T-helper 1 cell treated with Interleukin-12 subunit alpha and Interleukin-12 subunit beta and Interleukin-4 antibody, amounts not matched to agents 30 μg/mL and 1 μg/mL, for 36 hours (primary cell): ENCODE measurements at regions not wholly inside any gene's neighbourhood (a gene's known extent, or its start where the extent isn't known, plus 50 kb on each side); places are given as distances from the start of the nearest gene placed in this dataset.
"Not testable (repeated sequence)": the region's sequence is repeated elsewhere in the genome, so short reads cannot be mapped to it uniquely, and the experiment has no call there.

Experiments
- H3K27ac Mint-ChIP-seq: one replicate; pipeline ENCODE4 v1.8.0; 2021; ENCODE audit warnings: mild to moderate bottlenecking, mixed read lengths
- H3K27me3 Mint-ChIP-seq: one replicate; pipeline ENCODE4 v1.8.0; 2021; ENCODE audit warnings: low read depth, mixed read lengths
- H3K36me3 Mint-ChIP-seq: one replicate; pipeline ENCODE4 v1.8.0; 2021; ENCODE audit warnings: low read depth, mixed read lengths
- H3K4me1 Mint-ChIP-seq: one replicate; pipeline ENCODE4 v1.8.0; 2021; ENCODE audit warnings: low read depth, mixed read lengths
- H3K4me3 Mint-ChIP-seq: one replicate; pipeline ENCODE4 v1.8.0; 2021; ENCODE audit warnings: mild to moderate bottlenecking, moderate library complexity, mixed read lengths
- H3K9me3 Mint-ChIP-seq: one replicate; pipeline ENCODE4 v1.8.0; 2021; ENCODE audit warnings: mixed read lengths

DNA sequence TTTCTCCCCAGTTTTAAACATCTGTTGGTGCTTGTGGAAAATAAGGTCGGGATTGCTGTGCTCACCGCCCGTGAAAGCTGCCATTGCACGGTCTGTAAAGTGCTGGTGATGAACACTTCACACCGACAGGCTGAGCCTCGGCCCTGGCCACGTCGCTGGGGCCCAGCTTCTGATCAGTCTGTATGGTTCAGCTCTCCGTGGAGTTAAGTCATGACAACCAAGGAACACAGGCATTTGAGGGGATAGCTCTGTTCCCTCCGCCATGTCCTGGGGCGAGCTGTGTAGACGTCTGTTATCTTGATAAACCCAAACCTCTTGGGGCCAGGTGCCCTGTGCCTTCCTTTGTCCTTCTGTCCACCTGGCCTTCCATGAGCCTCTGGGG, 110.6 kb downstream of the METRNL start:
- peaks cover 3% of the 10 kb centered on the region for H3K9me3 Mint-ChIP-seq
- no peak overlapping the region for H3K27ac Mint-ChIP-seq
- peaks cover 4% of the 10 kb centered on the region for H3K27me3 Mint-ChIP-seq
- H3K36me3 Mint-ChIP-seq: no peaks in the 10 kb centered on the region
- no peak overlapping the region for H3K4me3 Mint-ChIP-seq
- H3K4me1 Mint-ChIP-seq: peaks cover 12% of the 10 kb centered on the region

DNA sequence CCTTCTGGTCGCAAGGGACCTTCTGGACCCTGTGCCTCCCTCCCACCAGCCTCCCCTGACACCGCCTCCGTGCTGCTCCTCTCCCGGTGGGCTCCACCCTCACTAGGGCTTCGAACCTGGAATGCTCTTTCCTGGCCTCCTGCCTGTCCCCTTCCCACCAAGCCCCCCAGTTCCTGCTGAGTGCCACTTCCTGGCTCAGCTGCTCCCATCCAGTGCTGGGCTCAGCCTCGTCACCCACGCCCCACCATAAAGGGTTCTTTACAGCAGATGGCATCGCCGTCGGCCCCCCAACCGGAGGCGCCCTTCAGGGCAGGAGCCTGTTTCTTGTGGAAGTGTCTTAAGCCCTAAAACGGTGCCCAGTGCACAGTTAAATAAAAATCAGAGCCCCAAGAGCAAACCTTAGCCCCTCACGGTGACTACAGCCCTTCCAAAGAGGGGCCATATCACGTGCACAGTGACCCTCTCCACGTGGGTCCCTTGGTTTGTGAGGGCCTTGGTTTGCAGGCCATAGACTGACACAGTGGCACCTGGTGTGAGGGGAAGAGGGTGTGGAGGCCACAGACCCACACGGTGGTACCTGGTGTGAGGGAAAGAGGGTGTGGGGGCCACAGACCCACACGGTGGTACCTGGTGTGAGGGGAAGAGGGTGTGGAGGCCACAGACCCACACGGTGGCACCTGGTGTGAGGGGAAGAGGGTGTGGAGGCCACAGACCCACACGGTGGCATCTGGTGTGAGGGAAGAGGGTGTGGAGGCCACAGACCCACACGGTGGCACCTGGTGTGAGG, 111.4 kb downstream of the METRNL start:
- Mint-ChIP-seq H3K36me3 (no peaks in the 10 kb centered on the region), H3K27me3 (no peaks in the 10 kb centered on the region), H3K9me3 (peaks cover 3% of the 10 kb centered on the region), H3K4me3 (no peak overlapping the region), H3K4me1 (peaks cover 12% of the 10 kb centered on the region), H3K27ac (no peak overlapping the region)

DNA sequence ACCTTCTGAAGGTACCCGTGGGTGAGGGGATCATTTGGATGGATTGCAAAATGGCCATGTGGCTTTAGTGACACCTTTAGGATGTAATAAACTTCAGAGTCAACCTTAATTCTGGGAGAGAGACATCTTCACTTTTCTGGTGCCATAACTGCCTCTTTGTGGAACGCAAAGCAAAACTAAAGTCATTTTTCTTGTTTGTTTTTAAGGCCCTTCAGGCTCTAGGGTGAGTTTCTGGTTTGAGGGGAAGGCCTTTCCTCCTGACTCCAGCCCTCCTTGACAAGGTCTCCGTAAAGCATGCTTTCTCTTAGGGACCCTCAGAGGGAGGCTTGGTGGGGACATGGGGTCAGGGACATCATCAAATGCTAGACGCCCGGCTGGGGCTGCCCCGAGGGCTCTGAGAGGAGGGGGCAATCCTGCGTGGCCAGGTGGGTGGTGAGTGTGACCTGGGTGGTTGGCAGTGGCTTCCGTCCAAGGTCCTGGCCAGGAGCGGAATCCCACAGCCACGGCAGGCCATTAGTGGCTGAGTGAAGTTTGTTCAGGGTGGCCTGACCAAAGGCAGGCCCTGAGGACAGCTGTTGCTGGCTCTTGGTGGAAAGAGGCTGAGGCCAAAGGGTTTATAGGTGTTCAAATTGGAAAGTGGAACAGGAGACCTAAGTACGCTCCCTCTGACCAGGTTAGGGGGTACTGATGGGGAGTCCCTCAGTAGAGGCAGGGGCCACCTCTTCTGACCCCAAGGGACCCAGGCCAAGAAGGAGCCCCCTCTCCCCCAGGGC, 112.2 kb downstream of the METRNL start:
- Mint-ChIP-seq H3K9me3 (peaks cover 3% of the 10 kb centered on the region), H3K4me3 (no peak overlapping the region)

DNA sequence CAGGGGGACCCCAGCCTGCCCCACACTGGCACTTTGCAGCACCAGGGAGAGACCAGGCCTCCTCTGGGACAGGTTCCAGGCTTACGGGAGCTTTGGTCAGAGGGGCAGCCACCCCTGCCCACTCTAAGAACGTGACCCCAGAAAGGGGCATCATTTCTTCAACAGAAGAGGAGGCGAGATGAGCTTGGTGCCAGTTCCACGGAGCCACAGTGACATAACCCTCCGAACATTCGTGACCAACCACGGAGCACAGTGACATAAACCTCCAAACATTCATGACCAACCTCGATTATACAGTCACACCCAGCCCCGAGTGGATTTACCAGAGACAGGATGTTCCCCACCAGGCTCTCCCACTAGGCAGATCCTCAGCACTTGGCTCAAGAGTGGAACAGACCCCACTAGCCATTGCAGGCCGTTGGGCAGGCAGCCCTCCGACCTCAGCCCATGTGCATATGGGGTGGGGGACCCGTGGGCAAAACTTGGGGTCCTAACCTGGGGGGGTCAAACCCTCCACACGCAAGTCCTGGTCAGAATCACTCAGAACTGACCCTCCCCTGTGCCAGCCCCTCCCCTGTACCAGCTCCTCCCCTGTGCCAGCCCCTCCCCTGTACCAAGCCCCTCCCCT, 112.9 kb downstream of the METRNL start:
- no peak overlapping the region for H3K27ac Mint-ChIP-seq
- no peaks in the 10 kb centered on the region for H3K36me3 Mint-ChIP-seq
- H3K4me1 Mint-ChIP-seq: peaks cover 12% of the 10 kb centered on the region
- peaks cover 3% of the 10 kb centered on the region for H3K9me3 Mint-ChIP-seq
- no peak overlapping the region for H3K4me3 Mint-ChIP-seq
- no peaks in the 10 kb centered on the region for H3K27me3 Mint-ChIP-seq

More for the DNA sequence above, 112.2 kb downstream of the METRNL start:
- H3K4me1 Mint-ChIP-seq: peaks cover 12% of the 10 kb centered on the region
- no peaks in the 10 kb centered on the region for H3K36me3 Mint-ChIP-seq
- H3K27me3 Mint-ChIP-seq: no peaks in the 10 kb centered on the region
- H3K27ac Mint-ChIP-seq: no peak overlapping the region

DNA sequence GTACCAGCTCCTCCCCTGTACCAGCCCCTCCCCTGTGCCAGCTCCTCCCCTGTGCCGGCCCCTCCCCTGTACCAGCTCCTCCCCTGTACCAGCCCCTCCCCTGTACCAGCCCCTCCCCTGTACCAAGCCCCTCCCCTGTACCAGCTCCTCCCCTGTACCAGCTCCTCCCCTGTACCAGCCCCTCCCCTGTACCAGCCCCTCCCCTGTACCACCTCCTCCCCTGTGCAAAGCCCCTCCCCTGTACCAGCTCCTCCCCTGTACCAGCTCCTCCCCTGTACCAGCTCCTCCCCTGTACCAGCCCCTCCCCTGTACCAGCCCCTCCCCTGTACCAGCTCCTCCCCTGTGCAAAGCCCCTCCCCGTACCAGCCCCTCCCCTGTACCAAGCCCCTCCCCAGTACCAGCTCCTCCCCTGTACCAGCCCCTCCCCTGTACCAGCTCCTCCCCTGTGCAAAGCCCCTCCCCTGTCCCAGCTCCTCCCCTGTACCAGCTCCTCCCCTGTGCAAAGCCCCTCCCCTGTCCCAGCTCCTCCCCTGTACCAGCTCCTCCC, 113.5 kb downstream of the METRNL start:
- peaks cover 11% of the 10 kb centered on the region for H3K4me1 Mint-ChIP-seq
- H3K36me3 Mint-ChIP-seq, H3K27ac Mint-ChIP-seq, H3K4me3 Mint-ChIP-seq, H3K9me3 Mint-ChIP-seq, H3K27me3 Mint-ChIP-seq: not testable (repeated sequence)

DNA sequence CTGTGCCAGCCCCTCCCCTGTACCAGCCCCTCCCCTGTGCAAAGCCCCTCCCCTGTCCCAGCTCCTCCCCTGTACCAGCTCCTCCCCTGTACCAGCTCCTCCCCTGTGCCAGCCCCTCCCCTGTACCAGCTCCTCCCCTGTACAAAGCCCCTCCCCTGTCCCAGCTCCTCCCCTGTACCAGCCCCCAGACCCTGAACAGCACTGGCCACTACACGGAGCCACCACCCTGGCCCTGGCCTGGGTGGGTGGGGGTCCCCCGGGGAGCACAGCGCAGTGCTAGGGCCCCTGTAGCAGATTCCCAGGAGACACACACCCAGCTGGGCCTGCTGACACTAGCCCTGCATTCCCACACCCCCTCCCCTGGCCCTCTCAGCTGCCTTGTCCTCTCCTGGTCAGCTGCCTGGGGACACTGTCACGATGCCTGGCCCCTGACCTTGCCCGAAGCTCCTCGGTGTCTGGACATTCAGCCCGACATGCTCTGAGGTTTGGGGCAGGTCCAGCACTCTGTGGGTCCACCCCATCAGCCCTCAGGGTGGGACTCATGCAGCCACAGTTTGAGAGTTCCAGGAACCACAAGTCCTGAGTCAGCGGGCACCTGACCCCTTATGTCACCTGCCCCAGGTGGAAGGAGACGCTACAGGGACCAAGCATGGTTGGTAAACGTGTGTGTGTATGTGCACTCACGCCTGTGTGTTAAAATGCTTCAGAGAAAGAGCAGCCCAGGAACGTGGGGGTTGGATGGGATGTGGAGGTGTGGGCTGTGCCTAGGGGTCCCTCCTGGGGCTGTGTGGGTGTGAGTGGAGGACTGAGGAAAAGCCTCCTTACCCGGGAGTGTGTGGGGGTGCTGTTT, 114.2 kb downstream of the METRNL start:
- H3K4me1 Mint-ChIP-seq: peaks cover 15% of the 10 kb centered on the region
- H3K36me3 Mint-ChIP-seq: no peaks in the 10 kb centered on the region
- no peaks in the 10 kb centered on the region for H3K9me3 Mint-ChIP-seq
- peak overlapping the region; percentile 67 for H3K27ac Mint-ChIP-seq
- H3K27me3 Mint-ChIP-seq: no peaks in the 10 kb centered on the region
- peak overlapping the region; percentile 40 for H3K4me3 Mint-ChIP-seq

DNA sequence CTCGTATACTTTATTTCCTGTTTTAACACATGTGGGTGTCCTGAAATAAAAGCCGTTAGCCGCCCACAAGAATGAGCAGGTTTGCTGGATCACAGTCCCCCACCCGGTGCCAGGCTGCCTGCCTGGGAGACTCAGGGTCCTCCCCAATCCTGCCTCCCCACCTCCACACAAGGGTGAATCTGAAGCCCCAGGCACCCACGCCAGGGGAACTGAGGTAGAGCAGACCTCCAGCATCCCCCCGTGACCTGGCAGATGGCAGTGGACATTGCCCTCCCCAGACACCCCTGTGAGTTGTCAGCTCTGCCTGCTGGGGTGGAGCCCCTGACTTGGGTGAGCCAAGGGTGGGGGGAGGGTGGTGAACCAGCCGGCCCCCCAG, 114.8 kb downstream of the METRNL start:
- peaks cover 18% of the 10 kb centered on the region for H3K4me1 Mint-ChIP-seq
- H3K27me3 Mint-ChIP-seq: no peaks in the 10 kb centered on the region
- peak overlapping the region; percentile 40 for H3K4me3 Mint-ChIP-seq
- H3K9me3 Mint-ChIP-seq: no peaks in the 10 kb centered on the region
- H3K27ac Mint-ChIP-seq: peak overlapping the region; percentile 67
- no peaks in the 10 kb centered on the region for H3K36me3 Mint-ChIP-seq

DNA sequence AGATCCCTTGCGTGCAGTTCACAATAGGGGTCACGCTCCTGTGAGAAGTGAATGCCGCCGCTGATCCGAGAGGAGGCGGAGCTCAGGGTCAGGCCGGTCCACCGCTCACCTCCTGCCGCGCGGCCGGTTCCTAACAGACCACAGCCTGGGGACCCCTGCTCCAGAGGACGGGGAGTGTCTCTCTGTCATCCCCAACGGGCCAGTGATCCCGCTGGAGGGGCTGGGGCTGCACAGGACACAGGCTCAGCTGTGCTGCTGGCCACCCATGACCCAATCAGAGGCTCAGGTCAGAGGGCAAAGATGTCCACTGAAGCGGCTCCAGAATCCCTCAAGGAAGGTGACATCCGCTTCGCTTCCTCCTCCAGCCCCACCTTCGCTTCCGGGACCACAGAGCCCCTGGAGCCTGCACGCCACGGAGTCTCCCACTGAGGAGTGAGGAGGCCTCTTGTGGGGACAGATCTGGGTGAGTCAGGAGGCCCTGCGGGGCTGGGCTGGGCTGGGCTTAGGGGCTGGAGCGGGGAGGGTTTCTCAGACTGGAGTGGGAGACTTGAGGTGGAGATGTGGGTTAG, 115.4 kb downstream of the METRNL start:
- Mint-ChIP-seq H3K4me1 (peaks cover 25% of the 10 kb centered on the region), H3K9me3 (no peaks in the 10 kb centered on the region), H3K27ac (no peak overlapping the region), H3K27me3 (no peaks in the 10 kb centered on the region), H3K36me3 (no peaks in the 10 kb centered on the region), H3K4me3 (no peak overlapping the region)

DNA sequence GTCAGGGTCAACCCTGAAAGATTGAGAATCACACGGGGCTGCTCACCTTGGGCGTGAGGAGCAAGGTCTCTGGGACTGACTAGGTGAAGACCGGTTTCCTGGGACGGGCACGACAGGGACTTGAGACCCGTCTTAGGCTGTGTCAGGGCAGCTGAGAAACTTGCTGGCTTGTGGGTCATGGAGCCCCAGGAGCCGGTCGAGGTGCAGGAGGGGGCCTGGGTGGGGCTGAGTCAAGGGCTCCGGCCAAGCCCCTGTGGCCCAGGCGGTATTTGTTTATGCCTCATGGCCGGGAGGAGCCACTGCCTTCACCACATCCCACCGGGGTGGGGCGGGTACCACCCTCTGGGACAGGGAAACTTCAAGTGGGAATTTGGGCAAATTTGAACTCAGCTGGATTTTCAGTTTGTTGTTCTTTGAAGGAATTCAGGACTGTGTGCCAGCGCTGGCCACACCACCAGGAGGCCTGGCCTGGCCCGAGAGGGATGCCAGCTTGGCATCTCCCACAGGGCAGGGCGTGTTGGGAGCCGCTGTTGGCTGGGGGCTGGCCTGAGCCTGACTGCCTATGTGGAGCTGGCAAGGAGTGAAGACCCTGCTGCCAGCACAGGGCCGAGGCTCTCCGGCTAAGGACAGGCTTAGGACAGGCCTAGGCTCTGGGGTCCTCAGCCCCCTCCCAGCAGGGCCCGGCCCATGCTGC, 116.1 kb downstream of the METRNL start:
- peaks cover 31% of the 10 kb centered on the region for H3K4me1 Mint-ChIP-seq
- no peak overlapping the region for H3K4me3 Mint-ChIP-seq
- no peaks in the 10 kb centered on the region for H3K9me3 Mint-ChIP-seq
- H3K36me3 Mint-ChIP-seq: no peaks in the 10 kb centered on the region
- no peaks in the 10 kb centered on the region for H3K27me3 Mint-ChIP-seq
- no peak overlapping the region for H3K27ac Mint-ChIP-seq

DNA sequence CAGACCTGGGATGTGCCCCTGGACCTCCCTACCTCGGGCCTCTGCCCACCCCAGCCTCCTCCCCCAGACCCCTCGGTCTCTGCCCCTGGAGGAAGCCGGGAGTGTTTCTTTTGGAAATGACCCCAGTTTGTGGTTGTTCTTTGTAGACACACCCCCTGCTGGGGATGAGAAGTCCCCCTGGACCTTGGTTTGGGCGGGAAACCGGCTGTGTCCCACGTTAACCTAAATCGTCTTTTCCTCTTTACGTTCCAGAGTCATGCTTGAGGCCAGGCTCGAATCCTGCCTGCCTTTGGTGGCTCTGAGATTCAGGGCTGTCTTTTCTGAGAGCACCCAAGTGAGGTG, 116.6 kb downstream of the METRNL start:
- H3K4me3 Mint-ChIP-seq: no peak overlapping the region
- H3K27me3 Mint-ChIP-seq: no peaks in the 10 kb centered on the region
- no peak overlapping the region for H3K27ac Mint-ChIP-seq
- no peaks in the 10 kb centered on the region for H3K9me3 Mint-ChIP-seq
- peaks cover 37% of the 10 kb centered on the region for H3K4me1 Mint-ChIP-seq
- no peaks in the 10 kb centered on the region for H3K36me3 Mint-ChIP-seq

DNA sequence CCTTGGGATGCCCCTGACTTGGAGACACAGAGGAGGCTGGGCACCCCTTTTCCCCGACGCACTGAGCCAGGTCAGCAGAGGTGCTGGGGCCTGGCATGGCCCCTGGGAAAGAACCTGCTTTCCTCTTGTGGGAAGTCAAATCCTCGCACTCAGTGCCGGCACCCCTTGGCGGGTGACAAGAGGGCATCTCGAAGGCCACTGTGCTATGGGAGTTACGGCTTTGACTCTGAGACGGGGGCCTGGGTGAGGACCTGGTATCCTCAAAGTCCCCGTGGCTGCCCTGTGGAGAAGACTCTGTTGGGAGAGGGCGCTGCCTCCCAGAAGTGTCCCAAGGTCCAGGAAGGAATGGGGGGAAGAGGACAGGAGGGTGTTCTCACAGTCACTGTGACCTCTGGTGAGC, 117.0 kb downstream of the METRNL start:
- Mint-ChIP-seq H3K36me3 (no peaks in the 10 kb centered on the region), H3K27me3 (no peaks in the 10 kb centered on the region), H3K4me1 (peaks cover 40% of the 10 kb centered on the region), H3K27ac (no peak overlapping the region), H3K4me3 (no peak overlapping the region), H3K9me3 (no peaks in the 10 kb centered on the region)

DNA sequence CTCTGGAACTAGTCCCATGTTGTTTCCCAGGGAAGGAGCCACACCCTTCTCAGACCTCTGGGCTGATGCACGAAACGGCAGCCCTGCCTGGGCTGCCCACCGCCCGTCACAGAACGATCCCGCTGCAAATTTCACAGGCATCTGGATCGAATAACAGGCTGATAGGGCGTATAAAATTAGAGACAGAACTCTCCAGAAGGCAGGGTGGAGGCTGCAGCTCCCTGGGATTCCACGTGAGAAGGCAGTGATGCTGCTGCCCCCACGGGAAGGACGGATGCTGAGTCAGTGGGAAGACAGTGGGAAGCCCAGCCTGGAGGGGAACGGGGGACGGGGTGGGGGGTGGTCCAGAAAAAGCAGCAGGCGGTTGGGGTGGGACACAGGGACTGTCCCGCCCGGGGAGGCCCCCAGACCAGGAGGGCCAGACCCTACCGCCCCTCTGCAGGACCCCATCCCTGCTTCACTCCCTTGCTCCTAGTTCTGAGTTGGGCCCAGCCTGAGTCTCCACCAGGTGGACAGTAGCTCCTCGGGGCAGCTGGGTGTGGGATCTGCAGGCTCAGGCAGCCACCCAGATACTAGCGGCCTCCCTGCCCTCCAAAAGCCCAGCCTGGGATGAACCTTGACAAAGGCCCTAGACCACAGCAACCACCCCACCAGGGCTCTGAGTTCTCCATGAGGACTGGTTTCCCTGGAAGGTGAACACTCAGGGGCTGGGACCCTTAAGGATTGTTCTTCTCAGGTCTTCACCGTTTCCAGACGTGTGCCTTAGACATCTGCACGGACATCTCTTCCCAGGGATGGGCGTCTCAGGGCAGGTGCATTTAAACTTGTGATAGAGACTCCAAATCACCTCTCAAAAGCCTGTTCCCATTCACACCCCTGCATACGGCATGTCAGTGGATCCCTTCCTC, 117.8 kb downstream of the METRNL start:
- Mint-ChIP-seq H3K9me3 (no peaks in the 10 kb centered on the region), H3K4me1 (peaks cover 48% of the 10 kb centered on the region), H3K4me3 (no peak overlapping the region), H3K36me3 (no peaks in the 10 kb centered on the region), H3K27ac (peak overlapping the region; percentile 67), H3K27me3 (no peaks in the 10 kb centered on the region)
